ENCODE measurements at regions not wholly inside any gene's neighbourhood (a gene's known extent, or its start where the extent isn't known, plus 50 kb on each side); places are given as distances from the start of the nearest gene placed in this dataset.
A peak's percentile ranks its signal among the peaks of the same experiment; 100 is the strongest.

- no peak overlapping the region for H3K27ac ChIP-seq (replicated peaks; ENCODE audit: low read length)
- no peaks in the 10 kb centered on the region for H3K27me3 ChIP-seq (ENCODE audit: control insufficient read depth in 3 of 3, insufficient read depth in 3 of 3, low read depth in 1 of 3, low read length in 3 of 3)
- no peak overlapping the region for H3K4me3 ChIP-seq (ENCODE audit: low read length in 2 of 2)
- no peak overlapping the region for H3K9ac ChIP-seq (ENCODE audit: low read depth, low read length, poor library complexity)
- H2AK5ac ChIP-seq (ENCODE audit: low read depth, low read length): no peak overlapping the region
- no CpG with 5 or more reads among the region's 1 CpG for WGBS, 2 donors (ENCODE audit: extremely low coverage in 2 of 2, insufficient read length in 2 of 2, insufficient replicate concordance in 1 of 2)
- H2AFZ ChIP-seq (ENCODE audit: low read length): no peak overlapping the region
- H3K4me2 ChIP-seq (ENCODE audit: insufficient read depth, low read length, poor library complexity, severe bottlenecking): no peak overlapping the region
- H3K4ac ChIP-seq (ENCODE audit: low read length): no peak overlapping the region
- no peak overlapping the region for H3K18ac ChIP-seq (ENCODE audit: low read length)
- no peaks in the 10 kb centered on the region for H3K9me3 ChIP-seq (replicated peaks in 1 of 2; ENCODE audit: control insufficient read depth in 2 of 2, insufficient read depth in 1 of 2, low read depth in 1 of 2, low read length in 2 of 2)
- no peak overlapping the region for H4K91ac ChIP-seq (ENCODE audit: low read depth, low read length, poor library complexity)
- H3K36me3 ChIP-seq (replicated peaks in 1 of 2; ENCODE audit: control insufficient read depth in 2 of 2, insufficient read depth in 2 of 2, low read length in 2 of 2): no peaks in the 10 kb centered on the region
- H2BK5ac ChIP-seq (ENCODE audit: low read length): no peak overlapping the region
- no peak for DNase-seq (ENCODE audit: low spot score)
- no peak overlapping the region for H2BK15ac ChIP-seq (ENCODE audit: low read length)
- no peak overlapping the region for H4K8ac ChIP-seq (ENCODE audit: low read depth, low read length)
- H2BK120ac ChIP-seq (ENCODE audit: low read depth, low read length): no peak overlapping the region
- no peak overlapping the region for H3K14ac ChIP-seq (ENCODE audit: low read length)
- no peaks in the 10 kb centered on the region for H3K79me1 ChIP-seq (ENCODE audit: low read depth, low read length)
- H2BK12ac ChIP-seq (ENCODE audit: low read length): no peak overlapping the region
- H3K23ac ChIP-seq (ENCODE audit: low read depth, low read length, poor library complexity): no peak overlapping the region
- no peaks in the 10 kb centered on the region for H3K4me1 ChIP-seq (ENCODE audit: control insufficient read depth in 2 of 2, insufficient read depth in 1 of 2, low read depth in 1 of 2, low read length in 2 of 2)
Observed at GRCh38 chr7:13069841-13070240, 382.4 kb downstream of the ARL4A start.

GRCh38 chr7:13072014-13072413, 384.6 kb downstream of the ARL4A start:
- no peak overlapping the region for H2BK15ac ChIP-seq (ENCODE audit: low read length)
- H3K4me1 ChIP-seq (ENCODE audit: control insufficient read depth in 2 of 2, insufficient read depth in 1 of 2, low read depth in 1 of 2, low read length in 2 of 2): no peaks in the 10 kb centered on the region
- no peaks in the 10 kb centered on the region for H3K36me3 ChIP-seq (replicated peaks in 1 of 2; ENCODE audit: control insufficient read depth in 2 of 2, insufficient read depth in 2 of 2, low read length in 2 of 2)

GRCh38 chr7:13077466-13077865, 390.0 kb downstream of the ARL4A start:
- H2BK120ac ChIP-seq (ENCODE audit: low read depth, low read length): no peak overlapping the region
- H3K9ac ChIP-seq (ENCODE audit: low read depth, low read length, poor library complexity): no peak overlapping the region
- H3K4me2 ChIP-seq (ENCODE audit: insufficient read depth, low read length, poor library complexity, severe bottlenecking): no peak overlapping the region
- H2AFZ ChIP-seq (ENCODE audit: low read length): no peak overlapping the region
- H3K23ac ChIP-seq (ENCODE audit: low read depth, low read length, poor library complexity): no peak overlapping the region
- no peak overlapping the region for H3K14ac ChIP-seq (ENCODE audit: low read length)
- no peaks in the 10 kb centered on the region for H3K9me3 ChIP-seq (replicated peaks in 1 of 2; ENCODE audit: control insufficient read depth in 2 of 2, insufficient read depth in 1 of 2, low read depth in 1 of 2, low read length in 2 of 2)
- H2AK5ac ChIP-seq (ENCODE audit: low read depth, low read length): no peak overlapping the region
- no peak overlapping the region for H2BK15ac ChIP-seq (ENCODE audit: low read length)
- no peak overlapping the region for H3K4me3 ChIP-seq (ENCODE audit: low read length in 2 of 2)
- DNase-seq (ENCODE audit: low spot score): no peak
- H3K4ac ChIP-seq (ENCODE audit: low read length): no peak overlapping the region
- H4K91ac ChIP-seq (ENCODE audit: low read depth, low read length, poor library complexity): no peak overlapping the region
- H2BK12ac ChIP-seq (ENCODE audit: low read length): no peak overlapping the region
- no peak overlapping the region for H3K27ac ChIP-seq (replicated peaks; ENCODE audit: low read length)
- H3K27me3 ChIP-seq (ENCODE audit: control insufficient read depth in 3 of 3, insufficient read depth in 3 of 3, low read depth in 1 of 3, low read length in 3 of 3): no peaks in the 10 kb centered on the region
- no CpG with 5 or more reads among the region's 3 CpGs for WGBS, 2 donors (ENCODE audit: extremely low coverage in 2 of 2, insufficient read length in 2 of 2, insufficient replicate concordance in 1 of 2)
- no peaks in the 10 kb centered on the region for H3K4me1 ChIP-seq (ENCODE audit: control insufficient read depth in 2 of 2, insufficient read depth in 1 of 2, low read depth in 1 of 2, low read length in 2 of 2)
- H4K8ac ChIP-seq (ENCODE audit: low read depth, low read length): no peak overlapping the region
- no peak overlapping the region for H2BK5ac ChIP-seq (ENCODE audit: low read length)
- no peaks in the 10 kb centered on the region for H3K79me1 ChIP-seq (ENCODE audit: low read depth, low read length)
- no peaks in the 10 kb centered on the region for H3K36me3 ChIP-seq (replicated peaks in 1 of 2; ENCODE audit: control insufficient read depth in 2 of 2, insufficient read depth in 2 of 2, low read length in 2 of 2)
- no peak overlapping the region for H3K18ac ChIP-seq (ENCODE audit: low read length)

More at GRCh38 chr7:13072014-13072413, 384.6 kb downstream of the ARL4A start:
- peak overlapping the region; percentile 5 for H2AFZ ChIP-seq (ENCODE audit: low read length)
- no peaks in the 10 kb centered on the region for H3K27me3 ChIP-seq (ENCODE audit: control insufficient read depth in 3 of 3, insufficient read depth in 3 of 3, low read depth in 1 of 3, low read length in 3 of 3)
- no peak overlapping the region for H3K9ac ChIP-seq (ENCODE audit: low read depth, low read length, poor library complexity)
- H3K79me1 ChIP-seq (ENCODE audit: low read depth, low read length): no peaks in the 10 kb centered on the region
- H4K8ac ChIP-seq (ENCODE audit: low read depth, low read length): no peak overlapping the region
- no peak for DNase-seq (ENCODE audit: low spot score)
- H2BK120ac ChIP-seq (ENCODE audit: low read depth, low read length): no peak overlapping the region
- H3K27ac ChIP-seq (replicated peaks; ENCODE audit: low read length): no peak overlapping the region
- no peak overlapping the region for H3K4me3 ChIP-seq (ENCODE audit: low read length in 2 of 2)
- H3K4me2 ChIP-seq (ENCODE audit: insufficient read depth, low read length, poor library complexity, severe bottlenecking): no peak overlapping the region
- no peaks in the 10 kb centered on the region for H3K9me3 ChIP-seq (replicated peaks in 1 of 2; ENCODE audit: control insufficient read depth in 2 of 2, insufficient read depth in 1 of 2, low read depth in 1 of 2, low read length in 2 of 2)
- no peak overlapping the region for H2BK12ac ChIP-seq (ENCODE audit: low read length)
- no peak overlapping the region for H2AK5ac ChIP-seq (ENCODE audit: low read depth, low read length)
- no peak overlapping the region for H3K18ac ChIP-seq (ENCODE audit: low read length)
- no peak overlapping the region for H4K91ac ChIP-seq (ENCODE audit: low read depth, low read length, poor library complexity)
- H2BK5ac ChIP-seq (ENCODE audit: low read length): no peak overlapping the region
- H3K14ac ChIP-seq (ENCODE audit: low read length): no peak overlapping the region
- H3K23ac ChIP-seq (ENCODE audit: low read depth, low read length, poor library complexity): no peak overlapping the region
- H3K4ac ChIP-seq (ENCODE audit: low read length): no peak overlapping the region
- WGBS, 2 donors (ENCODE audit: extremely low coverage in 2 of 2, insufficient read length in 2 of 2, insufficient replicate concordance in 1 of 2): no CpG with 5 or more reads among the region's 3 CpGs

- no peak overlapping the region for H3K14ac ChIP-seq (ENCODE audit: low read length)
- H3K9ac ChIP-seq (ENCODE audit: low read depth, low read length, poor library complexity): no peak overlapping the region
- H2BK12ac ChIP-seq (ENCODE audit: low read length): no peak overlapping the region
- H3K9me3 ChIP-seq (replicated peaks in 1 of 2; ENCODE audit: control insufficient read depth in 2 of 2, insufficient read depth in 1 of 2, low read depth in 1 of 2, low read length in 2 of 2): no peaks in the 10 kb centered on the region
- H3K4me2 ChIP-seq (ENCODE audit: insufficient read depth, low read length, poor library complexity, severe bottlenecking): no peak overlapping the region
- H2BK120ac ChIP-seq (ENCODE audit: low read depth, low read length): no peak overlapping the region
- no peak overlapping the region for H4K91ac ChIP-seq (ENCODE audit: low read depth, low read length, poor library complexity)
- H3K36me3 ChIP-seq (replicated peaks in 1 of 2; ENCODE audit: control insufficient read depth in 2 of 2, insufficient read depth in 2 of 2, low read length in 2 of 2): no peaks in the 10 kb centered on the region
- DNase-seq (ENCODE audit: low spot score): no peak
- no peaks in the 10 kb centered on the region for H3K27me3 ChIP-seq (ENCODE audit: control insufficient read depth in 3 of 3, insufficient read depth in 3 of 3, low read depth in 1 of 3, low read length in 3 of 3)
- no peak overlapping the region for H3K23ac ChIP-seq (ENCODE audit: low read depth, low read length, poor library complexity)
- H3K4me3 ChIP-seq (ENCODE audit: low read length in 2 of 2): no peak overlapping the region
- H3K79me1 ChIP-seq (ENCODE audit: low read depth, low read length): no peaks in the 10 kb centered on the region
- H3K18ac ChIP-seq (ENCODE audit: low read length): no peak overlapping the region
- no peak overlapping the region for H2AK5ac ChIP-seq (ENCODE audit: low read depth, low read length)
- no peak overlapping the region for H3K27ac ChIP-seq (replicated peaks; ENCODE audit: low read length)
- no peak overlapping the region for H4K8ac ChIP-seq (ENCODE audit: low read depth, low read length)
- no peak overlapping the region for H2BK15ac ChIP-seq (ENCODE audit: low read length)
- H3K4me1 ChIP-seq (ENCODE audit: control insufficient read depth in 2 of 2, insufficient read depth in 1 of 2, low read depth in 1 of 2, low read length in 2 of 2): no peaks in the 10 kb centered on the region
- H2AFZ ChIP-seq (ENCODE audit: low read length): no peak overlapping the region
- no CpG with 5 or more reads among the region's 3 CpGs for WGBS, 2 donors (ENCODE audit: extremely low coverage in 2 of 2, insufficient read length in 2 of 2, insufficient replicate concordance in 1 of 2)
- H2BK5ac ChIP-seq (ENCODE audit: low read length): no peak overlapping the region
- H3K4ac ChIP-seq (ENCODE audit: low read length): no peak overlapping the region
Observed at GRCh38 chr7:13078105-13078504, 390.7 kb downstream of the ARL4A start.

Data from neuronal stem cell (in vitro differentiated cells).